ENCODE measurements at regions not wholly inside any gene's neighbourhood (a gene's known extent, or its start where the extent isn't known, plus 50 kb on each side); places are given as distances from the start of the nearest gene placed in this dataset.

DNA sequence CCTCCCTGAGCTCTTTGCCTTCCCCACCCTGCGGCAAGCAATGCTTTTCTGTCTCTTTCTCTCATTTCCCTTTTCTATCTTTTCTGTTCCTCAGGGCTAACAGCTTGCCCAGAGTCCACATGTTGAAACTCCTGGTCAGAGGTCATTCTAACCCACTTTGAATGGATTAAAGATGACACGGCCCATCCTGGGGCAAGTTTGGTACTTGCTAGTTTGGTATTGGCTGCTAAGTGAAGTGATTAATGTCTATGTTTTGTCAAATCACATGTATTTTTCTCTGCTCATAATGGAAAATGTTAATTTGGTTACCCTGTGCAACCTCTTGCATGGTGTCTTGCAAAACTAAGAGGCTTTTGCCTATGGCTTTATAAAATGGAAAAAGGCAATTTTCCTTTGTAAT, 960.2 kb downstream of the CNTNAP5 start:
- TF ChIP-seq, protein P1, sequence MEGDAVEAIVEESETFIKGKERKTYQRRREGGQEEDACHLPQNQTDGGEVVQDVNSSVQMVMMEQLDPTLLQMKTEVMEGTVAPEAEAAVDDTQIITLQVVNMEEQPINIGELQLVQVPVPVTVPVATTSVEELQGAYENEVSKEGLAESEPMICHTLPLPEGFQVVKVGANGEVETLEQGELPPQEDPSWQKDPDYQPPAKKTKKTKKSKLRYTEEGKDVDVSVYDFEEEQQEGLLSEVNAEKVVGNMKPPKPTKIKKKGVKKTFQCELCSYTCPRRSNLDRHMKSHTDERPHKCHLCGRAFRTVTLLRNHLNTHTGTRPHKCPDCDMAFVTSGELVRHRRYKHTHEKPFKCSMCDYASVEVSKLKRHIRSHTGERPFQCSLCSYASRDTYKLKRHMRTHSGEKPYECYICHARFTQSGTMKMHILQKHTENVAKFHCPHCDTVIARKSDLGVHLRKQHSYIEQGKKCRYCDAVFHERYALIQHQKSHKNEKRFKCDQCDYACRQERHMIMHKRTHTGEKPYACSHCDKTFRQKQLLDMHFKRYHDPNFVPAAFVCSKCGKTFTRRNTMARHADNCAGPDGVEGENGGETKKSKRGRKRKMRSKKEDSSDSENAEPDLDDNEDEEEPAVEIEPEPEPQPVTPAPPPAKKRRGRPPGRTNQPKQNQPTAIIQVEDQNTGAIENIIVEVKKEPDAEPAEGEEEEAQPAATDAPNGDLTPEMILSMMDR (IDR thresholded peaks at IDR 0.05; ENCODE audit: low read depth, low read length) = no peak
- no peak for TF ChIP-seq POLR2A (IDR thresholded peaks at IDR 0.05; ENCODE audit: extremely low read depth, insufficient read length)
- no peak for TF ChIP-seq MYC (IDR thresholded peaks at IDR 0.05; ENCODE audit: low read depth, low read length)

Measured in NB4 (cell line).